Osteoblast (primary cell): ENCODE measurements at regions not wholly inside any gene's neighbourhood (a gene's known extent, or its start where the extent isn't known, plus 50 kb on each side); places are given as distances from the start of the nearest gene placed in this dataset.
"Not testable (repeated sequence)": the region's sequence is repeated elsewhere in the genome, so short reads cannot be mapped to it uniquely, and the experiment has no call there.

Experiments
- DNase-seq: peaks from one replicate; pipeline ENCODE4 v3.0.0; 2011; ENCODE audit warnings: low spot score, mixed read lengths; ENCODE audit not compliant: insufficient read length; ENCODE audit errors: missing footprints
- H2AFZ ChIP-seq: 2 replicates; pipeline ENCODE4 v1.6.0; 2011; ENCODE audit warnings: mild to moderate bottlenecking, low read length
- H3K27ac ChIP-seq: 2 replicates; pipeline ENCODE4 v1.5.1; 2011; ENCODE audit warnings: mild to moderate bottlenecking, low read depth, low read length, moderate library complexity
- H3K27me3 ChIP-seq: 2 replicates; pipeline ENCODE4 v1.6.0; 2012; ENCODE audit warnings: mild to moderate bottlenecking, control low read depth, inconsistent platforms, low read length, moderate library complexity; ENCODE audit not compliant: insufficient read depth
- H3K36me3 ChIP-seq: 2 replicates; pipeline ENCODE4 v1.5.1; 2011; ENCODE audit warnings: mild to moderate bottlenecking, low read length, control low read depth, moderate library complexity; ENCODE audit not compliant: insufficient read depth
- H3K4me1 ChIP-seq: 2 replicates; pipeline ENCODE4 v1.5.1; 2011; ENCODE audit warnings: mild to moderate bottlenecking, low read length, control low read depth, moderate library complexity; ENCODE audit not compliant: insufficient read depth
- H3K4me2 ChIP-seq: 2 replicates; pipeline ENCODE4 v1.6.0; 2011; ENCODE audit warnings: mild to moderate bottlenecking, low read length; ENCODE audit not compliant: insufficient read depth
- H3K4me3 ChIP-seq: fragments of 200-600 bp; sonication (generic); 3 replicates; pipeline ENCODE4 v1.5.1; 2012; ENCODE audit warnings: mild to moderate bottlenecking, low read length, inconsistent platforms; ENCODE audit not compliant: insufficient read depth
- H3K79me2 ChIP-seq: 2 replicates; pipeline ENCODE4 v1.6.0; 2012; ENCODE audit warnings: mild to moderate bottlenecking, low read length, control low read depth, inconsistent platforms; ENCODE audit not compliant: insufficient read depth
- H3K9me3 ChIP-seq: 2 replicates; pipeline ENCODE4 v1.5.1; 2011; ENCODE audit warnings: low read depth, low read length, control low read depth
- H4K20me1 ChIP-seq: 2 replicates; pipeline ENCODE4 v1.6.0; 2012; ENCODE audit warnings: mild to moderate bottlenecking, low read length, control low read depth; ENCODE audit not compliant: insufficient read depth
- CTCF ChIP-seq: IDR thresholded peaks from 2 replicates; pipeline ENCODE4 v1.5.1; 2011; ENCODE audit warnings: mild to moderate bottlenecking, low read depth, low read length, moderate library complexity; ENCODE audit errors: extremely low read depth

DNA sequence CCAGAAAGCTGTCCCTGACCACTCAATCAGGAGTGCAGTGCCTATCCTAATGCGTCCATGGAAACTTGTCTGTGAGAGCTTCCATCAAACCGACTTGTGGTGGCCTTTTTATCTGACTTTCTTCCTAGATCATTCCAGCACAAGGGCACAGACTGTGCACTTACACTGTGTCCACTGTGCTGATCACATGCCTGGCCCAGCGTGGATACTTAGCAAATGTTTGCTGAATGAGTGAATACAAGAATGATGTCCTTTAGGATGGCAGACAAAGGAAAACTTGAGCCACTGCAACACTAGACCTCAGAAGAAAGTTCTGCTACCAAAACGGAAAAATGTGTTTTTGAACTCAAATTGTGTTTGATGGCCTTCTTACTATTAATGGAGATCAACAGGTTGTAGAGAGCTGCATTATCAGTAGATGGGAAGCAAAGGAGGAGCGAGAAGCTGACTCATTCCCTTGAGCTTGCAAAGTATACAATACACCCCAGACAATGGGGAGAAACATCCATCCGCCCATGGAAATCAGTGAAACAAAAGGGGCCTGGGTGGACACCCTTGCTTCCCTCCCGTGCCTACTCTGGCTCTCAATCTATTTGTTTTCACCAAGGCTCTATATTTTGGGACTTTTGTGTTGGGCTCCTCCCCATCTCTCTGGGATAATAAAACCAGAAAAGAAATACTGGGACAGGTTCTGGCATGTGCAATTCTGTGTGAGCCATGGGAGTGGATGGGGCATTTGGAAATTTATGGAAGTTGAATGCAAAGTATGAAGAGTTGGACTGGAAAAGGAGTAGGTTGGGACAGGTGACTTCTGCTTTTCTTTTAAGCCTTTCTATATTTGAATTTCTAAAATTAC lies 76.2 kb upstream of the ZFAND5 start:
- peak overlapping the region; percentile 49 for H3K27ac ChIP-seq

GRCh38 chr9:72440378-72440777 lies 75.4 kb upstream of the ZFAND5 start:
- Histone ChIP-seq H3K27me3 (no peaks in the 10 kb centered on the region), H2AFZ (no peak overlapping the region), H3K4me1 (peaks cover 49% of the 10 kb centered on the region), H3K79me2 (no peaks in the 10 kb centered on the region), H3K36me3 (no peaks in the 10 kb centered on the region), H3K4me2 (no peak overlapping the region), H3K4me3 (no peak overlapping the region), H3K27ac (no peak overlapping the region), H3K9me3 (no peaks in the 10 kb centered on the region), H4K20me1 (no peaks in the 10 kb centered on the region)
- no peak for DNase-seq
- TF ChIP-seq CTCF, result no peak

More for the DNA sequence above, 76.2 kb upstream of the ZFAND5 start:
- H3K27me3 ChIP-seq, result no peaks in the 10 kb centered on the region
- H2AFZ ChIP-seq, result no peak overlapping the region
- no peak for TF ChIP-seq CTCF
- no peaks in the 10 kb centered on the region for H4K20me1 ChIP-seq
- H3K36me3 ChIP-seq, result no peaks in the 10 kb centered on the region
- H3K4me2 ChIP-seq, result no peak overlapping the region
- DNase-seq, result peak; percentile 45
- H3K79me2 ChIP-seq, result no peaks in the 10 kb centered on the region
- H3K9me3 ChIP-seq, result no peaks in the 10 kb centered on the region
- H3K4me3 ChIP-seq, result no peak overlapping the region
- H3K4me1 ChIP-seq, result peaks cover 54% of the 10 kb centered on the region

- not testable (repeated sequence) for H3K79me2 ChIP-seq, H3K9me3 ChIP-seq, H3K4me3 ChIP-seq, H3K27ac ChIP-seq, H4K20me1 ChIP-seq, H2AFZ ChIP-seq, H3K27me3 ChIP-seq, H3K36me3 ChIP-seq
- Histone ChIP-seq H3K4me2 (peak overlapping the region; percentile 34), H3K4me1 (peaks cover 20% of the 10 kb centered on the region)
- peak; percentile 51 for DNase-seq
Measured at GRCh38 chr9:72433616-72434267, 68.7 kb upstream of the ZFAND5 start.

- TF ChIP-seq CTCF, result no peak
- Histone ChIP-seq H3K4me2 (no peak overlapping the region), H3K9me3 (no peaks in the 10 kb centered on the region), H3K79me2 (no peaks in the 10 kb centered on the region), H3K4me1 (peaks cover 27% of the 10 kb centered on the region), H4K20me1 (no peaks in the 10 kb centered on the region), H2AFZ (no peak overlapping the region), H3K4me3 (no peak overlapping the region), H3K27me3 (no peaks in the 10 kb centered on the region), H3K27ac (no peak overlapping the region), H3K36me3 (no peaks in the 10 kb centered on the region)
- no peak for DNase-seq
Measured at GRCh38 chr9:72431036-72431435, 66.0 kb upstream of the ZFAND5 start.
